ENCODE measurements at regions not wholly inside any gene's neighbourhood (a gene's known extent, or its start where the extent isn't known, plus 50 kb on each side); places are given as distances from the start of the nearest gene placed in this dataset.

GRCh38 chr5:117519957-117520500 is 945.4 kb upstream of the SEMA6A start:
- Histone ChIP-seq H3K27me3 (replicated peaks; ENCODE audit: insufficient read depth, low read length) (no peaks in the 10 kb centered on the region), H3K79me2 (ENCODE audit: low read length) (no peaks in the 10 kb centered on the region), H3K9me2 (replicated peaks; ENCODE audit: insufficient read depth, low read length) (no peaks in the 10 kb centered on the region), H3K9me3 (replicated peaks; ENCODE audit: insufficient read depth, low read length) (no peaks in the 10 kb centered on the region), H3K9ac (ENCODE audit: low read length) (no peak overlapping the region), H3K4me3 (ENCODE audit: low read length) (no peak overlapping the region), H3K4me2 (ENCODE audit: low read depth, low read length) (no peak overlapping the region), H3K36me3 (replicated peaks; ENCODE audit: insufficient read depth, low read length) (no peaks in the 10 kb centered on the region), H3K27ac (ENCODE audit: low read length) (no peak overlapping the region), H2AFZ (ENCODE audit: low read length) (no peak overlapping the region), H3K4me1 (ENCODE audit: low read length) (no peaks in the 10 kb centered on the region), H4K20me1 (ENCODE audit: insufficient read depth, low read length) (no peaks in the 10 kb centered on the region), H3F3A (ENCODE audit: insufficient read depth, low read length) (no peaks in the 10 kb centered on the region)
- DNase-seq = no peak
- TF ChIP-seq EZH2 (optimal IDR thresholded peaks at IDR 0.05; ENCODE audit: low read depth, low read length) = no peak
- TF ChIP-seq EZH2phosphoT487 (IDR thresholded peaks at IDR 0.05; ENCODE audit: low read length) = no peak
- TF ChIP-seq, protein P1, sequence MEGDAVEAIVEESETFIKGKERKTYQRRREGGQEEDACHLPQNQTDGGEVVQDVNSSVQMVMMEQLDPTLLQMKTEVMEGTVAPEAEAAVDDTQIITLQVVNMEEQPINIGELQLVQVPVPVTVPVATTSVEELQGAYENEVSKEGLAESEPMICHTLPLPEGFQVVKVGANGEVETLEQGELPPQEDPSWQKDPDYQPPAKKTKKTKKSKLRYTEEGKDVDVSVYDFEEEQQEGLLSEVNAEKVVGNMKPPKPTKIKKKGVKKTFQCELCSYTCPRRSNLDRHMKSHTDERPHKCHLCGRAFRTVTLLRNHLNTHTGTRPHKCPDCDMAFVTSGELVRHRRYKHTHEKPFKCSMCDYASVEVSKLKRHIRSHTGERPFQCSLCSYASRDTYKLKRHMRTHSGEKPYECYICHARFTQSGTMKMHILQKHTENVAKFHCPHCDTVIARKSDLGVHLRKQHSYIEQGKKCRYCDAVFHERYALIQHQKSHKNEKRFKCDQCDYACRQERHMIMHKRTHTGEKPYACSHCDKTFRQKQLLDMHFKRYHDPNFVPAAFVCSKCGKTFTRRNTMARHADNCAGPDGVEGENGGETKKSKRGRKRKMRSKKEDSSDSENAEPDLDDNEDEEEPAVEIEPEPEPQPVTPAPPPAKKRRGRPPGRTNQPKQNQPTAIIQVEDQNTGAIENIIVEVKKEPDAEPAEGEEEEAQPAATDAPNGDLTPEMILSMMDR (IDR thresholded peaks at IDR 0.05; ENCODE audit: low read length) = no peak

DNA sequence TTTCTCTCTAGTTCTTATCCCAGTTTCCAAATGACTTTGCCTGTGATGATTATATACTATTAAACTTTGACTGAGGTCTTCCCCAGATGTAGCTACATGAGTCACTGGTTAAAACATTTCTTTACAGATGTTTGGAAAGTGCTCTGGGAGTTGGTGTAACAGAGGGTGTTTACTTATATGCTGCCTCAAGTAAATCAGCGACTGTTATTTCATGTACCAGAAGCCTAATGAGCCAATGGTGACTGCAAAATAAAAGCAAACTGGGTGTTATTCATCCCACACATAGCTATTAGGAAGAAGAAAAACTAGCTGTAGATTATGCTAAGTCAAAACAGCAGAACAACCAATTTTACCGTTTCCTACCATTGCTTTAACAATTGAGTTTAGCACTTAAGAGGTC is 929.7 kb upstream of the SEMA6A start:
- TF ChIP-seq, protein P1 (IDR thresholded peaks at IDR 0.05; ENCODE audit: low read length) = no peak
- no peak for TF ChIP-seq EZH2 (optimal IDR thresholded peaks at IDR 0.05; ENCODE audit: low read depth, low read length)
- Histone ChIP-seq H3K4me2 (ENCODE audit: low read depth, low read length) (no peak overlapping the region), H3F3A (ENCODE audit: insufficient read depth, low read length) (no peaks in the 10 kb centered on the region), H3K27me3 (replicated peaks; ENCODE audit: insufficient read depth, low read length) (no peaks in the 10 kb centered on the region), H3K9me2 (replicated peaks; ENCODE audit: insufficient read depth, low read length) (no peaks in the 10 kb centered on the region), H2AFZ (ENCODE audit: low read length) (no peak overlapping the region), H3K9ac (ENCODE audit: low read length) (no peak overlapping the region), H3K79me2 (ENCODE audit: low read length) (no peaks in the 10 kb centered on the region), H4K20me1 (ENCODE audit: insufficient read depth, low read length) (no peaks in the 10 kb centered on the region), H3K36me3 (replicated peaks; ENCODE audit: insufficient read depth, low read length) (no peaks in the 10 kb centered on the region), H3K4me3 (ENCODE audit: low read length) (no peak overlapping the region), H3K9me3 (replicated peaks; ENCODE audit: insufficient read depth, low read length) (no peaks in the 10 kb centered on the region), H3K4me1 (ENCODE audit: low read length) (no peaks in the 10 kb centered on the region), H3K27ac (ENCODE audit: low read length) (no peak overlapping the region)
- DNase-seq = no peak

GRCh38 chr5:117497601-117498000 is 923.0 kb upstream of the SEMA6A start:
- Histone ChIP-seq H3F3A (ENCODE audit: insufficient read depth, low read length) (no peaks in the 10 kb centered on the region), H3K9me2 (replicated peaks; ENCODE audit: insufficient read depth, low read length) (no peaks in the 10 kb centered on the region), H3K4me1 (ENCODE audit: low read length) (no peaks in the 10 kb centered on the region), H3K4me3 (ENCODE audit: low read length) (no peak overlapping the region), H3K9ac (ENCODE audit: low read length) (no peak overlapping the region), H2AFZ (ENCODE audit: low read length) (no peak overlapping the region), H3K27ac (ENCODE audit: low read length) (no peak overlapping the region), H4K20me1 (ENCODE audit: insufficient read depth, low read length) (no peaks in the 10 kb centered on the region), H3K79me2 (ENCODE audit: low read length) (no peaks in the 10 kb centered on the region), H3K4me2 (ENCODE audit: low read depth, low read length) (no peak overlapping the region), H3K9me3 (replicated peaks; ENCODE audit: insufficient read depth, low read length) (no peaks in the 10 kb centered on the region), H3K27me3 (replicated peaks; ENCODE audit: insufficient read depth, low read length) (no peaks in the 10 kb centered on the region), H3K36me3 (replicated peaks; ENCODE audit: insufficient read depth, low read length) (no peaks in the 10 kb centered on the region)
- DNase-seq = no peak
- TF ChIP-seq EZH2phosphoT487 (IDR thresholded peaks at IDR 0.05; ENCODE audit: low read length) (no peak), EZH2 (optimal IDR thresholded peaks at IDR 0.05; ENCODE audit: low read depth, low read length) (no peak)
- TF ChIP-seq, protein P1 (IDR thresholded peaks at IDR 0.05; ENCODE audit: low read length) = no peak
